ENCODE measurements at regions not wholly inside any gene's neighbourhood (a gene's known extent, or its start where the extent isn't known, plus 50 kb on each side); places are given as distances from the start of the nearest gene placed in this dataset.

GRCh38 chr9:126028746-126029145 lies 281.6 kb downstream of the PBX3 start:
- ChIA-PET CTCF (no interaction called here), POLR2A (ENCODE audit: low non-redundant PET) (interaction anchor here (0.6 kb wide), 1 partner anchor 499 kb away, joined by 3 read pairs; no protein-coding TSS in a partner anchor)
- TF ChIP-seq CTCF (conservative IDR thresholded peaks at IDR 0.05; ENCODE audit: low read depth): no peak

GRCh38 chr9:126030716-126031115 lies 283.5 kb downstream of the PBX3 start:
- H3K27ac ChIP-seq: no peak overlapping the region
- ChIA-PET CTCF (interaction anchor here (0.6 kb wide), 1 partner anchor 367 kb away, joined by 3 read pairs; no protein-coding TSS in a partner anchor), POLR2A (ENCODE audit: low non-redundant PET) (interaction anchor here (0.6 kb wide), 1 partner anchor 11 kb away, joined by 3 read pairs; no protein-coding TSS in a partner anchor)
- TF ChIP-seq CTCF (conservative IDR thresholded peaks at IDR 0.05; ENCODE audit: low read depth): no peak
- DNase-seq (ENCODE audit: low spot score): no peak

More at GRCh38 chr9:126028746-126029145, 281.6 kb downstream of the PBX3 start:
- DNase-seq (ENCODE audit: low spot score): no peak
- H3K27ac ChIP-seq: no peak overlapping the region

- TF ChIP-seq CTCF (conservative IDR thresholded peaks at IDR 0.05; ENCODE audit: low read depth): no peak
- ChIA-PET POLR2A (ENCODE audit: low non-redundant PET) (no interaction called here), CTCF (interaction anchor here (0.6 kb wide), 1 partner anchor 367 kb away, joined by 3 read pairs; no protein-coding TSS in a partner anchor)
- no peak overlapping the region for H3K27ac ChIP-seq
- no peak for DNase-seq (ENCODE audit: low spot score)
Observed at GRCh38 chr9:126031116-126031515, 283.9 kb downstream of the PBX3 start.

GRCh38 chr9:126032135-126032534 lies 285.0 kb downstream of the PBX3 start:
- ChIA-PET CTCF (no interaction called here), POLR2A (ENCODE audit: low non-redundant PET) (no interaction called here)
- no peak for DNase-seq (ENCODE audit: low spot score)
- H3K27ac ChIP-seq: no peak overlapping the region
- no peak for TF ChIP-seq CTCF (conservative IDR thresholded peaks at IDR 0.05; ENCODE audit: low read depth)

GRCh38 chr9:126033318-126033717 lies 286.1 kb downstream of the PBX3 start:
- no peak for DNase-seq (ENCODE audit: low spot score)
- POLR2A ChIA-PET (ENCODE audit: low non-redundant PET): no interaction called here
- H3K27ac ChIP-seq: no peak overlapping the region
- CTCF ChIA-PET: no interaction called here
- TF ChIP-seq CTCF (conservative IDR thresholded peaks at IDR 0.05; ENCODE audit: low read depth): no peak

- ChIA-PET POLR2A (ENCODE audit: low non-redundant PET) (no interaction called here), CTCF (no interaction called here)
- H3K27ac ChIP-seq: no peak overlapping the region
- TF ChIP-seq CTCF (conservative IDR thresholded peaks at IDR 0.05; ENCODE audit: low read depth): no peak
- no peak for DNase-seq (ENCODE audit: low spot score)
Observed at GRCh38 chr9:126033956-126034355, 286.8 kb downstream of the PBX3 start.

GRCh38 chr9:126036881-126037291 lies 289.7 kb downstream of the PBX3 start:
- ChIA-PET CTCF (no interaction called here), POLR2A (ENCODE audit: low non-redundant PET) (no interaction called here)
- no peak overlapping the region for H3K27ac ChIP-seq
- no peak for DNase-seq (ENCODE audit: low spot score)
- no peak for TF ChIP-seq CTCF (conservative IDR thresholded peaks at IDR 0.05; ENCODE audit: low read depth)

Data from RWPE1 (cell line).